ENCODE measurements at regions not wholly inside any gene's neighbourhood (a gene's known extent, or its start where the extent isn't known, plus 50 kb on each side); places are given as distances from the start of the nearest gene placed in this dataset.

DNA sequence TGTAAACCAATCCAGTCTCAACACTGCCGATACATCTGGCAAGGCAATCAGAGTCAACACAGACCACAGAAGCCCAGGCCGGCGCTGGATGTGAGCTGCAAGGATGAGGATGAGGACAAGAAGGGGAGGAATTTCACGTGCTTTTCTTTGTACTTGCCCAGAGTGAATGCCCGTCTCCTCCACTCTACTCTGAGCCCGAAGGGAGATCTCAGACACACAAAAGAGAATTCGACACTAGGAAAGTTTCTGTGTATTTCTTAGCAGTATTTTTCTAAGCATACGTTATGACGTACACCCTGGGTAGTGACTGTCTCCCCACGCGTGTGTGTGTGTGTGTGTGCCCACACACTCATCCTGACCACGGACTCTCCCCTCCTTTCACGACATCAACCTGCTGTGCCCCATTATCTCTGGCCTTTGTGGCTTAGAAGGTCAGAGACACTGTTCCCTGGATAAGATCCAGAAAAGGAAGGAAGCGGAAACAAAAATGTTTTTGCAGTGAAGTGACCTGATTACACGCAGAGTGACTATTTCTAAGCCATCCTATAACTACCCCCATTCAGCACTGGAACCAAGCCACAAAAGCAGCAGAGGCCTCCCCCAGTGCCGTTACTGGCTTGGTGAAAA lies 227.3 kb upstream of the DAPK1 start:
- no peak for TF ChIP-seq POLR2A (IDR thresholded peaks at IDR 0.05; ENCODE audit: low read length)
- TF ChIP-seq GATA1 (IDR thresholded peaks at IDR 0.05; ENCODE audit: low read depth, low read length), result no peak

DNA sequence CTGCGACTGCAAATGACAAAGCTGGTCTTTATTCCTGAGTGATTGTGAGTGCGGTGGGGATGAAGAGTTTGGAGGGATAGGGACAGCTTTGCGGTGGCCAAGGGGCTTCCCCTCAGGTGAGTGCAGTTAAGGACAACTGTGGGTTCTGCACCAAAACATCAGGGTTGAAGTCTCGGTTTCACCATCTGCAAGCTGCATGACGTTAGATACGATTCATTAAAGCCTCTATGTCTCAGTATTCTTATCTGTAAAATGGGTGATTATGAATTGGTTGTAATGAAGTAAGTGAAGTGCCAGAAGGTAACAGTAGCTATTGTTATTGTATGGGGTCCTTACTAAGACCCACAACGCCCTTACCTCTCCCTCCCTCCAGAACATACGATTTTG lies 226.8 kb upstream of the DAPK1 start:
- no peak for DNase-seq
- TF ChIP-seq GATA1 (IDR thresholded peaks at IDR 0.05; ENCODE audit: low read depth, low read length), result no peak

More for the DNA sequence above, 227.3 kb upstream of the DAPK1 start:
- no peak for DNase-seq

DNA sequence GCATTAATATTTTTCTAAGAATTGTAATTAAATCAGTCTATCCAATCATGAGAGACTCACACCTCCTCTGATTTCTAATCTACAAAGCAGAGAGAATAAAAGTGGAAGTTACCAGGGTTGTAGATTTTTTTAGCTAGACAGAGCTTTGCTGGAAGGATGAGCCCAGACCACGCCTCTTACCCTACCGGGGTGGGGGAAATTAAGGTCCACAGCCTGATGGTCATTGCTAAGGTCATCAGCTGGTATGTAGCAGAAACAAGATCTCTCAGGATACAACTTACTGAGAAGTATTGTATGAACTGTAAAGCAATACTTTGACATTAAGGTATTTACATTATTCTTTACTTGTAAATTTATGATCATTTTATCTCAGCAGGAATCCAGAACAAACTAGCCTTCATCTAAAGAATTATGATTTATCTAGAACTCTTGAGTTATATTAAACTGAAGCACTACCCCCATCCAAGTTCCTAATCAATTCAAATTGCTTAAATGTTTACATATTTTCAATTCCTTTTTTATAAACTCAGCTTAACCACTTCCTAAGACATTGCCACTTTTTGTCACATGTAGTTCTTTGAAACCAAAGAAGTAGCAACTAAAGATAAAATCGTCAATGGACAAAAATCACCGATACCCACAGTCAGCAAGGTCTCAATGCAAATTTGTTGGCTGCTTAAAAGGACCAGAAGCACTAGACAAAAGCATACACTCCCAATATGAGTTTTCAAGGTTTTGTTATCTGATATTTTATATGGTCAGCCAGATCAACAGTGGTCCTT lies 225.8 kb upstream of the DAPK1 start:
- no peak for TF ChIP-seq POLR2A (IDR thresholded peaks at IDR 0.05; ENCODE audit: low read length)
- TF ChIP-seq GATA1 (IDR thresholded peaks at IDR 0.05; ENCODE audit: low read depth, low read length), result no peak
- DNase-seq, result no peak

DNA sequence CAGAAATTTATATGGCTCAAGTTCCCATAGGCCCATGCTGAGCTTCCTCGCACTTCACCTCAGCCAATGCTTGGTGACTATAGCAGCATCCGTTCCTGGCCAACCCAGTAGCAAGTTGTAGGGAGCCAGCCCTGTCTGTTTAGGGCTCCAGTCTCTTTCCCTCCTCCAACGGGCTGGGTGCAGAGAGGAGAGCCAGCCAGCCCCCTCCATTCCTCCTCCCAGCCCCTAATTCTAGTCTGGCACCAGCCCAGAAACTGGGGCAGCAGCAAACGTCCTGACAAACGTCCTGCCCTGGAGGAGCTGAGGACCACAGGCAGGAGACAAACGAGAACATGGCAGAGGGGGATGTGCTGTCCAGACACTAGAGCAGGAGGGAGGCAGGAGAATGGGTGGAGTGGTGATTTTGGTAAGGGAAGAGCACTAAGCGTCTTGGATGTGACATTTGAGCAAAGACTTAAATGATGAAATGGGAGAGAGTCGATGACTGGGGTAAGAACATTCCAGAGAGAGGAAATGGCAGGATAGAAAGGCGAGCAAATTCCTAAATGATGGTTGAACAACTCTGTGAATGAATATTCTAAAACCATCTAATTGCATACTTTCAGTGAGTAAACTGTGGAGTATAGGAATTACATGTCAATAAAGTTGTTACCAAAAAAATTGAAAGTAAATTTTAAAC lies 222.5 kb upstream of the DAPK1 start:
- no peak for DNase-seq
- TF ChIP-seq GATA1 (IDR thresholded peaks at IDR 0.05; ENCODE audit: low read depth, low read length) (no peak), POLR2A (IDR thresholded peaks at IDR 0.05; ENCODE audit: low read length) (no peak)

DNA sequence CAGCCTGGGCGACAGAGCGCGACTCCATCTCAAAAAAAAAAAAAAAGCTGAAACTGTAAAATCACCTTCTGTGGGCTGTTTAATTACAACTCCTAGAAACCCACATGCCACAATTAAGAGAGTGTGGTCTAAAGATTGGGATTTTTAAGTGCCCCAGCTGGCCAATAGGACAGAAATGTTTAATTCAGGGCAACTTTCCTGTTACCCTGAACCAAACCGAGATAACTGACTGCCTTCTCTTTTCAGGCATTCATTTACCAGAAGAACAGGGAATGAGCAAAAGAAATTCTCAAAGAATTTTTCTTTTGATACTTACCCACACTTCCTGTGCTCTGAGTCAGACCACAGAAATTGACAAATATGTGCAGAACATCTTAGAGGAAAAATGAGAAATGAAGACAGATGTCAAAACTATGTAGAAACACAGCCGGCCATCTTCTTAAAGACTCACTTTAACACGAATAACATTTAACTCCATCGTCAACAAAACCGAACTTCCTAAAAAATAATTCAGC lies 221.3 kb upstream of the DAPK1 start:
- no peak for DNase-seq

DNA sequence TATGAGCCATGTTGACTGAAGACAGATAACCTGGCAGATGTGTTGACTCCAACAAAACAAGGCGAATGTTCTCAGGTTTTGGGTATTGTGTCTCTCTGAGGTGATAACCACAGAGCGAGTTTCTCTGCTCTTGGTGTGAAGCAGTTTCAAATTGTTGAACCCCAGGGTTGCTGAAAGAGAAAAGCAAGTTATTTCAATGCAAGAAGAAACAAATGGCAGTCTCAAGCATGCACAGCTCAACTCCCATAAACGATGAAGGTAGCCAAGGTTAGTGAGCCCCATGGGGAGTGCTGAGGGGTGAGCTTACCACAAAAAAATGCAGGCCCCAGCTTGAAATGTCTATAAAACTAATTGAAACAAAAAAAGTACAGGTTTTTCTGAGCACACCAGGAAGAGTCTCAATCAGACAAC lies 220.8 kb upstream of the DAPK1 start:
- DNase-seq, result no peak
- no peak for TF ChIP-seq GATA1 (IDR thresholded peaks at IDR 0.05; ENCODE audit: low read depth, low read length)
- TF ChIP-seq POLR2A (IDR thresholded peaks at IDR 0.05; ENCODE audit: low read length), result no peak

More for the DNA sequence above, 221.3 kb upstream of the DAPK1 start:
- TF ChIP-seq GATA1 (IDR thresholded peaks at IDR 0.05; ENCODE audit: low read depth, low read length) (no peak), POLR2A (IDR thresholded peaks at IDR 0.05; ENCODE audit: low read length) (no peak)

DNA sequence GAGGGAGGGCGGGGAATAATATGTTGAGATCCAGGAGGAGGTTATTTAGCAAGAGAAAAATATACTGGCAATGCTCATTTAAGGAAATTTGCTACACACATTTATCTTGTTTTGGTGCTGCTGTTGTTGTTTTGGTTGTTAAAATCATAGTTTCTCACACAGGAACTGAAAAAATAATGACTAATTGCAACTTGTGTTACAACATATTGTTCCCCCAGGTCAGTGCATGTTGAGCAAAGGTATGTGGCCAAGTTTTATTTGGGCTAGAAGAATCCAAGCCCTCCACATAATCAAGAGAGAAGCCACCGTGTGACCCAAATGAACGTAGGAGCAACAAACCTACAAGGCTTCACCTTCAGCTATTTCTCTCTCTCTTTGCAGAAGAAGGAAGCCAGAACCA lies 220.3 kb upstream of the DAPK1 start:
- TF ChIP-seq GATA1 (IDR thresholded peaks at IDR 0.05; ENCODE audit: low read depth, low read length) (no peak), POLR2A (IDR thresholded peaks at IDR 0.05; ENCODE audit: low read length) (no peak)

DNA sequence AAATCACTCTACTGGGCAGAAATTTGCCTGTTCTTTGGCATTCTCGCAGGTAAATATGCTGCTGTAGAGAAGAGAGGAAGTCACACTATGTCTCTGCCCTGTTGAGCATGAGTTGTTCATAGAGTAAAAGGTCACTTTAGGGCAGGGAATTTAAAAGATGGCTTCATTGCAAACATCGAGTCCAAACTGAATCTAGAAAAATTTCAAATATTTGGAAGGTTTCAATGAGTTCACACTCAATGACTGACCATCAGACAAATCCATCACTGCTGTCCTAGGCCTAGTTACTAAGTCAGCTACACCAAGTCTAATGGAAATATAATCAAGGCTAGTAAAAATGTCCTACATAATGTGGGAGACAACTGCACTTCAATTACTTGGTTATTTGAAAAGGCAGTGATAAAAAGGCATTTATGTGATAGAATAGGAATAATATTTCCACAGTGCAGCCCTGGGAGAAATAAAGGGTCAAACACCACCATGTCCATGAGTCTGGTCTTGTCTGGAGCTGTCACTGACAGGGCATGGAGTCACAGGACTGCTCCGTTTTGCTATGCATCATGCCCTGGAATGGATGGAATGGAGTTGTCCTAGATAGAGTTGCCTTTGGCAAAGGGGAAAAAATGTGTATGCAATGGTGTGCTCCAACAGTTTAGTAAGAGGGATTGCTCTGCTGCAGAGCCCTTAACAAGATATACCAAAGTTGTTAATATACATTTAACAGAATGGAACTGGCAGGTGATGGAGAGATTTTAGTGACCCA lies 218.5 kb upstream of the DAPK1 start:
- TF ChIP-seq GATA1 (IDR thresholded peaks at IDR 0.05; ENCODE audit: low read depth, low read length), result no peak
- no peak for DNase-seq

More for the DNA sequence above, 220.3 kb upstream of the DAPK1 start:
- DNase-seq, result no peak

DNA sequence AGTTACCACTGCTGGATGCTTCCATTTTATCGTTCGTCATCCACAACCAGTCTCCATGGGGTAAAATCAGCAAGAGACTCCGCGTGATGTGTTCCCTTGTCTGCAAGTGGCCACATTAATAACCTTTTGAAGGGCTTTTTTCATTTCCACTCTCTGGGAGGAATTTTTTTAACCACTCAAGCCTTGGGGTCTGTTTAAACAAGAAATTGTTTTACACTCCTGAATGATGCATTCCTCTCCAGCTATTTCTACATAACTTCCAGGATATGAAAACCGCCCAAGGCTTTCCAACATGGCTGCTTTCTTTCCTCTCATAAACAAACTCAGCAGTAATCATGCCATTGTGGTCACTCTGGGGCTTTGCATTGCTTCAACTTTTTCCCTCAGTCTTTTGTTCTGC lies 217.2 kb upstream of the DAPK1 start:
- no peak for DNase-seq
- TF ChIP-seq POLR2A (IDR thresholded peaks at IDR 0.05; ENCODE audit: low read length) (no peak), GATA1 (IDR thresholded peaks at IDR 0.05; ENCODE audit: low read depth, low read length) (no peak)

DNA sequence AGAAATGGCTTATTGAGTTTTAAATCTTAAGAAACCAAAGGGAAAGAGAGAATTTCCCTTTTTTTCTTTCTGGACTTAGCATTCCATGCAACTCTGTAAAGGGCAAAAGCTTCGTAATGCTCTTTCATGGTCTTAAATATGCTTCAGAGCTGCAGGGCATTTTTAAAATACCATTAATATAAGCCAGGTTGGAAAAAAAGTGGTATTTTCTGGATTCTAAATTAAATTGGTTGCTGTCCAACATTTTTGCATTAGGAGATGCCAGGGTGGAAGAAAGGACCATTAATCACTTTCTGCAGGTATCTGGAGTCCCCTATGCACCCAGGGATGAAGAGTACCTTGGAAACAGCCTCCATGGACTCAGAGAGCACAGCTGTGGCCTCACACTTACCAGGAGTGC lies 215.1 kb upstream of the DAPK1 start:
- no peak for DNase-seq
- TF ChIP-seq POLR2A (IDR thresholded peaks at IDR 0.05; ENCODE audit: low read length) (no peak), GATA1 (IDR thresholded peaks at IDR 0.05; ENCODE audit: low read depth, low read length) (no peak)

DNA sequence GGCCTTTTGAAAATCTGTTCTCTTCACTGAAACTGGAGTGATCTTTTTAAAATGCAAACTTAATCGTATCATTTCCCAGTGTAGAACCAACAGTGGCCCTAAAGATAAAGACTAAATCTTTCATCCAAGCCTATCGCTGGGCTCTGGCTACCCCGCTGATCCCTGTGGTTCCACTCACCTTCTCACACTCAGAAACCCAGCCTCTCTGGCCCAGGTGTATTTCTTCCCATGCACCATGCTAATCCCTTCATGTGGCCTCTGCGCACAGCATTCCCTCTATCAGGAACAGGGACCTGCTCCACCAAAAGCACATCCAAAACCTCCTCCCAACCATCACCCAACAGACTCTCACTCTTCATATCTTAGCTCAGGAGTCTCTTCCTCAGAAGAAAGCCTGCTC lies 214.1 kb upstream of the DAPK1 start:
- TF ChIP-seq POLR2A (IDR thresholded peaks at IDR 0.05; ENCODE audit: low read length) (no peak), GATA1 (IDR thresholded peaks at IDR 0.05; ENCODE audit: low read depth, low read length) (no peak)
- no peak for DNase-seq

DNA sequence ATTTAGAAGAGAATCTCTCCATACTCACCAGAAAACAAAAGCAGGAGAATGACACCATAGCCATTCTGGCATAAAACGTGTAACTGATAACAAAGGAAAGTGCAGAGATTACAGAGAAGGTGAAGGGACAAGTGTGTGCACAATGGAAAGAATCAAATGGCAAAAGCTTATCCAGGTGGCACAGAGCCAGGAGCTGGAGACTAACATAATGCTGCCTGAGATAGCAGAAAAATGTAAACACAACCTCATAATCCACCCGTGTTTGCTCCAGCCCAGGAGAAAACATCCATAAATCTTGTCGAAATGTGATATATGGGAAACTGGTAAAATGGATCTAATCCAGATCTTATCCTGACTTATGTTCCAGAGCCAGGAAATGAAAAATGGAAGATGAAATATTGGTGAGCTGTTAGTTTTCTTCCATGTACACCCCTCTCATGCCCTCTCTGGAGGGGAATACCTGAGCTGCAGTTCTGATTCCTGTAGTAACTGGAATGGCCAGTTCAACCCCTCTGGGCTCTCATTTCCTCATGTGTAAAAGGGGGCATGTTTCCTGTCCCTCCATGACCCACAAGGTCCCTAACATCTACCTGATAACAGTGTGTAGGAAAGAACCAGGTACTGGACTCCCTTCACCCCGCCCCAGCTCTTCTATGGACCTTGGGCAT lies 212.3 kb upstream of the DAPK1 start:
- no peak for TF ChIP-seq GATA1 (IDR thresholded peaks at IDR 0.05; ENCODE audit: low read depth, low read length)
- no peak for TF ChIP-seq POLR2A (IDR thresholded peaks at IDR 0.05; ENCODE audit: low read length)
- no peak for DNase-seq

DNA sequence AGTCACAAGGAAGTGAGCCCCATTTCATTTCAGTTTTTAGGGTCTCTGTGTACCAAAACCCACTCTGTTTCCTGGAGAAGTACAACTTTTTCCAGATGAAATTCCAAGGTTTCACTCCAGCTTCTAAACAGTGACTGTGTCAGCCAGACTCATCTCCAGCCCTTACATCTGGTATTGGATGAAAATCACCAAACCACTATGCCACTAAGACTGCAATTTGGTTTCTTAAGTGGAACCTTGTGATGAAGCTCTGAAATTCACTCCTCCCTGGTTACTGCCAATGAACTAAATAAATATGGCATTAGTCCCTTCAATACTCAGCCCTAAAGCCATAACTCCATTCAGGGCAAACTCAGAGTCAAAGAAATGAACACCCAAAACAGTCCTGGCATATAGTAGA lies 211.2 kb upstream of the DAPK1 start:
- no peak for DNase-seq
- no peak for TF ChIP-seq GATA1 (IDR thresholded peaks at IDR 0.05; ENCODE audit: low read depth, low read length)
- no peak for TF ChIP-seq POLR2A (IDR thresholded peaks at IDR 0.05; ENCODE audit: low read length)
